Colon (tissue), 2 donors: ENCODE measurements at regions not wholly inside any gene's neighbourhood (a gene's known extent, or its start where the extent isn't known, plus 50 kb on each side); places are given as distances from the start of the nearest gene placed in this dataset.
"Not testable (repeated sequence)": the region's sequence is repeated elsewhere in the genome, so short reads cannot be mapped to it uniquely, and the experiment has no call there.

Source experiments
- FAIRE-seq: peaks from 2 replicates; lab custom pipeline; 2012; peaks lifted over from hg19 to GRCh38; lab: Jason Lieb, UNC
- donor health status: control.
- donor health status: control.

GRCh38 chr6:137309078-137309762 is 90.0 kb upstream of the IFNGR1 start:
- FAIRE-seq, result no peak

GRCh38 chr6:137307163-137307854 is 88.1 kb upstream of the IFNGR1 start:
- FAIRE-seq, result no peak

GRCh38 chr6:137305691-137306090 is 86.5 kb upstream of the IFNGR1 start:
- no peak for FAIRE-seq

- no peak for FAIRE-seq
These were observed 85.0 kb upstream of the IFNGR1 start for GRCh38 chr6:137304020-137304780.

- no peak for FAIRE-seq
These were observed 84.3 kb upstream of the IFNGR1 start for GRCh38 chr6:137303441-137303840.

- no peak for FAIRE-seq
These were observed 80.5 kb upstream of the IFNGR1 start for GRCh38 chr6:137299681-137300080.

- FAIRE-seq, result no peak
These were observed 78.7 kb upstream of the IFNGR1 start for GRCh38 chr6:137297887-137298286.

- not testable (repeated sequence) for FAIRE-seq
These were observed 73.1 kb upstream of the IFNGR1 start for GRCh38 chr6:137292326-137292725.

- no peak for FAIRE-seq
These were observed 72.3 kb upstream of the IFNGR1 start for GRCh38 chr6:137291441-137291840.

GRCh38 chr6:137290601-137291261 is 71.5 kb upstream of the IFNGR1 start:
- FAIRE-seq, result no peak

GRCh38 chr6:137286916-137287315 is 67.7 kb upstream of the IFNGR1 start:
- no peak for FAIRE-seq

- no peak for FAIRE-seq
These were observed 67.2 kb upstream of the IFNGR1 start for GRCh38 chr6:137286368-137286767.

GRCh38 chr6:137284811-137285110 is 65.6 kb upstream of the IFNGR1 start:
- no peak for FAIRE-seq

GRCh38 chr6:137283940-137284810 is 65.0 kb upstream of the IFNGR1 start:
- FAIRE-seq, result no peak

GRCh38 chr6:137283080-137283479 is 63.9 kb upstream of the IFNGR1 start:
- FAIRE-seq, result no peak

GRCh38 chr6:137282254-137282653 is 63.1 kb upstream of the IFNGR1 start:
- FAIRE-seq, result no peak

- FAIRE-seq, result not testable (repeated sequence)
These were observed 60.1 kb upstream of the IFNGR1 start for GRCh38 chr6:137279279-137279678.

GRCh38 chr6:137277971-137278637 is 58.9 kb upstream of the IFNGR1 start:
- FAIRE-seq, result no peak

GRCh38 chr6:137272403-137272802 is 53.2 kb upstream of the IFNGR1 start:
- FAIRE-seq, result no peak

GRCh38 chr6:137271245-137272183 is 52.3 kb upstream of the IFNGR1 start:
- peak; percentile 75 for FAIRE-seq
